Astrocyte (in vitro differentiated cells and primary cell): ENCODE measurements at regions not wholly inside any gene's neighbourhood (a gene's known extent, or its start where the extent isn't known, plus 50 kb on each side); places are given as distances from the start of the nearest gene placed in this dataset.
"Not testable (repeated sequence)": the region's sequence is repeated elsewhere in the genome, so short reads cannot be mapped to it uniquely, and the experiment has no call there.

Source experiments
- DNase-seq: peaks from one replicate; pipeline ENCODE4 v3.0.0-alpha.2; 2010; ENCODE audit warnings: low read depth
- FAIRE-seq: peaks from 2 replicates; lab custom pipeline; 2011; peaks lifted over from hg19 to GRCh38; lab: Jason Lieb, UNC
- H2AFZ ChIP-seq: 2 replicates; pipeline ENCODE4 v1.6.0; 2012; ENCODE audit warnings: low read depth, low read length, inconsistent platforms
- H3K27ac ChIP-seq: 2 replicates; pipeline ENCODE4 v1.5.1; 2011; ENCODE audit warnings: low read depth, low read length, inconsistent platforms
- H3K27me3 ChIP-seq: 2 replicates; pipeline ENCODE4 v1.6.0; 2011; ENCODE audit warnings: low read length, inconsistent platforms; ENCODE audit not compliant: insufficient read depth
- H3K36me3 ChIP-seq: 2 replicates; pipeline ENCODE4 v1.5.1; 2011; ENCODE audit warnings: low read length, inconsistent platforms; ENCODE audit not compliant: insufficient read depth
- H3K4me1 ChIP-seq: 2 replicates; pipeline ENCODE4 v1.5.1; 2011; ENCODE audit warnings: low read length, inconsistent platforms; ENCODE audit not compliant: insufficient read depth
- H3K4me2 ChIP-seq: 2 replicates; pipeline ENCODE4 v1.6.0; 2012; ENCODE audit warnings: low read length, inconsistent platforms
- H3K4me3 ChIP-seq: 2 replicates; pipeline ENCODE4 v1.5.1; 2011; ENCODE audit warnings: low read depth, mild to moderate bottlenecking, low read length, inconsistent platforms; ENCODE audit not compliant: insufficient read depth
- H3K79me2 ChIP-seq: 2 replicates; pipeline ENCODE4 v1.6.0; 2012; ENCODE audit warnings: mild to moderate bottlenecking, low read length, inconsistent platforms; ENCODE audit not compliant: insufficient read depth
- H3K9ac ChIP-seq: 2 replicates; pipeline ENCODE4 v1.6.0; 2012; ENCODE audit warnings: mild to moderate bottlenecking, low read length, inconsistent platforms
- H3K9me3 ChIP-seq: 2 replicates; pipeline ENCODE4 v1.5.1; 2012; ENCODE audit warnings: low read depth, mild to moderate bottlenecking, low read length, inconsistent platforms; ENCODE audit not compliant: insufficient read depth
- H4K20me1 ChIP-seq: 2 replicates; pipeline ENCODE4 v1.6.0; 2012; ENCODE audit warnings: low read length, inconsistent platforms; ENCODE audit not compliant: insufficient read depth
- H3K27ac Mint-ChIP-seq: one replicate; pipeline ENCODE4 v1.8.0; 2021; ENCODE audit warnings: mild to moderate bottlenecking, mixed read lengths; ENCODE audit not compliant: unreplicated experiment
- H3K27me3 Mint-ChIP-seq: one replicate; pipeline ENCODE4 v1.8.0; 2021; ENCODE audit warnings: low read depth, mixed read lengths; ENCODE audit not compliant: unreplicated experiment
- H3K36me3 Mint-ChIP-seq: one replicate; pipeline ENCODE4 v1.8.0; 2021; ENCODE audit warnings: low read depth, mixed read lengths; ENCODE audit not compliant: unreplicated experiment
- H3K4me1 Mint-ChIP-seq: one replicate; pipeline ENCODE4 v1.8.0; 2021; ENCODE audit warnings: low read depth, mixed read lengths; ENCODE audit not compliant: unreplicated experiment
- H3K4me3 Mint-ChIP-seq: one replicate; pipeline ENCODE4 v1.8.0; 2021; ENCODE audit warnings: mild to moderate bottlenecking, moderate library complexity, mixed read lengths; ENCODE audit not compliant: unreplicated experiment
- H3K9me3 Mint-ChIP-seq: one replicate; pipeline ENCODE4 v1.8.0; 2021; ENCODE audit warnings: mild to moderate bottlenecking, mixed read lengths; ENCODE audit not compliant: unreplicated experiment
- CTCF ChIP-seq: IDR thresholded peaks from 2 replicates; pipeline ENCODE4 v1.5.1; 2011; ENCODE audit warnings: low read depth, mild to moderate bottlenecking, inconsistent platforms, low read length, moderate library complexity; ENCODE audit not compliant: insufficient read depth
- EZH2 ChIP-seq: IDR thresholded peaks from 2 replicates; pipeline ENCODE4 v1.6.1; 2012; ENCODE audit warnings: mild to moderate bottlenecking, low read length, inconsistent platforms; ENCODE audit not compliant: insufficient read depth

- Mint-ChIP-seq H3K9me3 (no peaks in the 10 kb centered on the region), H3K4me3 (no peak overlapping the region), H3K4me1 (peaks cover 10% of the 10 kb centered on the region), H3K27me3 (no peaks in the 10 kb centered on the region), H3K36me3 (no peaks in the 10 kb centered on the region), H3K27ac (no peak overlapping the region)
- TF ChIP-seq EZH2 = no peak
- TF ChIP-seq CTCF = no peak
- no peak overlapping the region for H3K4me3 ChIP-seq
- no peak overlapping the region for H3K9ac ChIP-seq
- H2AFZ ChIP-seq = no peak overlapping the region
- no peaks in the 10 kb centered on the region for H3K36me3 ChIP-seq
- DNase-seq (peak; percentile 34), FAIRE-seq (no peak)
- no peaks in the 10 kb centered on the region for H3K27me3 ChIP-seq
- H3K4me1 ChIP-seq = no peaks in the 10 kb centered on the region
- H3K79me2 ChIP-seq = no peaks in the 10 kb centered on the region
- no peaks in the 10 kb centered on the region for H4K20me1 ChIP-seq
- H3K9me3 ChIP-seq = no peaks in the 10 kb centered on the region
- H3K27ac ChIP-seq = no peak overlapping the region
- peak overlapping the region; percentile 11 for H3K4me2 ChIP-seq
These were observed 60.1 kb upstream of the OGFRL1 start for GRCh38 chr6:71228461-71229041.

DNA sequence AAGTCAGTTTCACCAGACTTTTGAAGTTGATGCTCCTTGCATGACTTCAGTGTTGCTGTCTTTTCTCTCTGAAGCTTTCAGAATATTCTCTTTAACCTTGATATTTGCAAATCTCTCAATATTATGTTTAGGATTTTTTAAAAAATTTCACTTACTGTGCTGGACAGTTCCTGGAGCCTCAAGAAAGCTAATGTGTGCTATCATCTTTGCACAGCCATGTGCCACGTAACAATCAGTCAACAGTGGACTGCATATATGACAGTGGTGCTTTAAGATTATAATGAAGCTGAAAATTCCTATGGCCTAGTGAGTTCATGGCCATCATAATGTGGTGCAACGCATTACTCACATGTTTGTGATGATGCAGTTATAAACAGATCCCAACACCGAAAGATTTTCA lies 59.1 kb upstream of the OGFRL1 start:
- Histone ChIP-seq H3K4me3 (no peak overlapping the region), H3K9me3 (no peaks in the 10 kb centered on the region), H3K36me3 (no peaks in the 10 kb centered on the region), H4K20me1 (no peaks in the 10 kb centered on the region), H3K4me1 (no peaks in the 10 kb centered on the region), H3K9ac (no peak overlapping the region), H2AFZ (no peak overlapping the region), H3K27ac (no peak overlapping the region), H3K79me2 (no peaks in the 10 kb centered on the region), H3K27me3 (no peaks in the 10 kb centered on the region), H3K4me2 (no peak overlapping the region)
- DNase-seq (no peak), FAIRE-seq (no peak)
- Mint-ChIP-seq H3K27ac (no peak overlapping the region), H3K36me3 (no peaks in the 10 kb centered on the region), H3K27me3 (no peaks in the 10 kb centered on the region), H3K4me3 (no peak overlapping the region), H3K4me1 (peaks cover 10% of the 10 kb centered on the region), H3K9me3 (no peaks in the 10 kb centered on the region)
- TF ChIP-seq EZH2 (no peak), CTCF (no peak)

GRCh38 chr6:71232890-71233289 lies 55.7 kb upstream of the OGFRL1 start:
- not testable (repeated sequence) for H4K20me1 ChIP-seq, H3K27me3 Mint-ChIP-seq, FAIRE-seq, H3K9ac ChIP-seq, H2AFZ ChIP-seq, H3K4me3 Mint-ChIP-seq, H3K27ac ChIP-seq, H3K4me1 Mint-ChIP-seq, H3K4me3 ChIP-seq, H3K9me3 Mint-ChIP-seq, H3K36me3 ChIP-seq, H3K27ac Mint-ChIP-seq, H3K4me1 ChIP-seq, H3K36me3 Mint-ChIP-seq, H3K27me3 ChIP-seq, H3K79me2 ChIP-seq, H3K4me2 ChIP-seq, H3K9me3 ChIP-seq, DNase-seq
